ENCODE measurements at regions not wholly inside any gene's neighbourhood (a gene's known extent, or its start where the extent isn't known, plus 50 kb on each side); places are given as distances from the start of the nearest gene placed in this dataset.
"Not testable (repeated sequence)": the region's sequence is repeated elsewhere in the genome, so short reads cannot be mapped to it uniquely, and the experiment has no call there.

DNA sequence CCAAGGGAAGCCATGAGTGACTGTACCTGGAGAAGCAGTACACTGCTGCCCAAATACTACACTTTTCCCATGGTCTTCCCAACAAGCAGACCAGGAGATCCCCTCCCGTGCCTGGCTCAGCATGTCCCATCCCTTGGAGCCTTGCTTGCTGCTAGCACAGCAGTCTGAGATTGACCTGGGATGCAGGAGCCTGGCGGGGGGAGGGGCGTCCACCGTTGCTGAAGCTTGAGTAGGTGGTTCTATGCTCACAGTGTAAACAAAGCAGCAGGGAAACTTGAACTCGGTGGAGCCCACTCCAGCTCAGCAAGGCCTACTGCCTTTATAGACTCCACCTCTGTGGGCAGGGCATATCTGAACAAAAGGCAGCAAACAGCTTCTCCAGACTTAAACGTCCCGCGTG lies 372.0 kb downstream of the TAF11L14 start:
- H3K4me1 Mint-ChIP-seq; H3K27me3 Mint-ChIP-seq; H3K27ac Mint-ChIP-seq; H3K9me3 Mint-ChIP-seq; ATAC-seq (ENCODE audit: low read depth); DNase-seq (ENCODE audit: low spot score in 2 of 2); H3K4me3 Mint-ChIP-seq; H3K36me3 Mint-ChIP-seq: not testable (repeated sequence)

DNA sequence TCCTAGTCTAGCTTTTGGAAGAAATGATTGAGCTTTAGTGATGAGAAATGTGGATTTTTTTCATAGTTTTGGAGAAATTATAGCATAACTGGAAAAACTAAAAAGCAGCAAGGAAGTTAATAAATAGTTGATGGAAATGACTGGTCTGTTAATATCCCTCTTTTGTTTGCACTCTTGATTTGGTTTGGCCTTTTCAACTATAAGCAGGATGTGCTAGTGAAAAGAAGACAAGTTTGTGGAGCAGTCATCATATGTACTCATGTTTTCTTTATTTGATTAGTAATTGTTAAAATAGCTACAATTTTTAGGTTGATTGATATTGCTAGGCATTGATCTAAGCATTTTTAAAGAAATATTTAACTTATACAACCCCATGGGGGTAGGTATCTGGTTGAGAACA lies 374.7 kb downstream of the TAF11L14 start:
- no peak overlapping the region for H3K27ac Mint-ChIP-seq
- H3K9me3 Mint-ChIP-seq: peaks cover 4% of the 10 kb centered on the region
- no peak overlapping the region for H3K4me3 Mint-ChIP-seq
- H3K36me3 Mint-ChIP-seq: no peaks in the 10 kb centered on the region
- ATAC-seq (ENCODE audit: low read depth) (no peak), DNase-seq (ENCODE audit: low spot score in 2 of 2) (no peak)
- no peaks in the 10 kb centered on the region for H3K27me3 Mint-ChIP-seq
- H3K4me1 Mint-ChIP-seq: no peaks in the 10 kb centered on the region

DNA sequence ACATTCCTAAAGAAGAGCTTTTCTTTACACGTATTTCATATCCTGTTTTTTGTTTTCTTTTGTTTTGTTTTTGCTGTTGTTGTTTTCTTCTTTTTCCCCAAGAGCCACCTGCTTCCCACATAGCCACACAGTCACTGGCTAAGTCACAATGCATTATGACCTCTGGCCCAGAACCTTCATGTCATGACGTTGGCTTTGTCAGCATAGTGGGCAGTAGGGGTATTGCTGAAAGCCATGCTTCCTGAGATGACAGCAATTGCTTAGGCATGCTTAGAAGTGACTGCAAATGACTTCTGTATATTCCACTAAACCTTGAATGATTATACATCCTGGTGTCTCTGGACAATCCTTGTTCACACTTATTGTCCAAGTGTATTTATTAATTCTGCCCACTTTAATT lies 375.8 kb downstream of the TAF11L14 start:
- Mint-ChIP-seq H3K36me3 (no peaks in the 10 kb centered on the region), H3K9me3 (peaks cover 2% of the 10 kb centered on the region), H3K4me1 (no peaks in the 10 kb centered on the region), H3K27me3 (no peaks in the 10 kb centered on the region), H3K4me3 (no peak overlapping the region), H3K27ac (no peak overlapping the region)
- no peak for ATAC-seq (ENCODE audit: low read depth)
- DNase-seq (ENCODE audit: low spot score in 2 of 2): no peak

DNA sequence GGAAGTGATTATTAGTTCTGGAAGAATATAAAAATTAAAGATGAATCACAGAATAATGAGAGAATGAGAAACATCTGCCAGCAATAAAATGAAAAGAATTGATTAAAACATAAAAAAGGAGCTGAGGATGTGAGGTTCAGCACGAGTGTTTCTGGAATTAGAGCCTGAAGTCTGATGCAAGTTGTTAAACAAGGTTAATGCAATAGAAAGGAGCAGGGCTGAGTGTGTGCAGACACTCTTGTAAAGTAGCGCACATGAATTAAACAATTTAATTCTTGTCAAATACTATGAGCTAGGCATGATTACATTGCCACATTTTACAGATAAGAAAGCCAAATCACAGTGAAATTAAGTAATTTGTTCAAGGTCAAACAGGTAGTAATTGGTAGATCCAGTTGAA lies 384.2 kb downstream of the TAF11L14 start:
- Mint-ChIP-seq H3K4me1 (no peaks in the 10 kb centered on the region), H3K4me3 (no peak overlapping the region), H3K9me3 (peaks cover 2% of the 10 kb centered on the region), H3K36me3 (no peaks in the 10 kb centered on the region), H3K27ac (no peak overlapping the region), H3K27me3 (no peaks in the 10 kb centered on the region)
- DNase-seq (ENCODE audit: low spot score in 2 of 2) (no peak), ATAC-seq (ENCODE audit: low read depth) (no peak)

DNA sequence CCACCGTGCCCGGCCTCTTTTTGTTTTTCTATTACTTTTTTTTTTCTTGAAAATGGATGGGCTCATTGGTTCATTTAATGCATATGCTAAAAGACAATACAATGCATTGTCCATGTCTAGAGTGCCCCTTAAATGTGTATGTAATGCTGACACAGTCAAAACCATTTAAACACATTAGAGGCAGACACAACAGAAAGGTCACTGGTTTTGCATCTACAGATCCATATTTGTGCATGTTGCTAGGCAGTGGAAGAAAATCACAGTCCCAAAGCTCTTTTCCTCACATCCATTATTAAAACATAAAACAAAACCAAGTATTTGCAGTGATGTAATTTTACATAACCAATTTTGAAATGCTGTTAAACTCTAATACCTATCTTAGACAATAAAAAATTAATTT lies 389.0 kb downstream of the TAF11L14 start:
- H3K27me3 Mint-ChIP-seq: no peaks in the 10 kb centered on the region
- H3K9me3 Mint-ChIP-seq: no peaks in the 10 kb centered on the region
- no peak overlapping the region for H3K27ac Mint-ChIP-seq
- H3K4me3 Mint-ChIP-seq: no peak overlapping the region
- no peak for ATAC-seq (ENCODE audit: low read depth)
- no peaks in the 10 kb centered on the region for H3K4me1 Mint-ChIP-seq
- H3K36me3 Mint-ChIP-seq: no peaks in the 10 kb centered on the region
- no peak for DNase-seq (ENCODE audit: low spot score in 2 of 2)

DNA sequence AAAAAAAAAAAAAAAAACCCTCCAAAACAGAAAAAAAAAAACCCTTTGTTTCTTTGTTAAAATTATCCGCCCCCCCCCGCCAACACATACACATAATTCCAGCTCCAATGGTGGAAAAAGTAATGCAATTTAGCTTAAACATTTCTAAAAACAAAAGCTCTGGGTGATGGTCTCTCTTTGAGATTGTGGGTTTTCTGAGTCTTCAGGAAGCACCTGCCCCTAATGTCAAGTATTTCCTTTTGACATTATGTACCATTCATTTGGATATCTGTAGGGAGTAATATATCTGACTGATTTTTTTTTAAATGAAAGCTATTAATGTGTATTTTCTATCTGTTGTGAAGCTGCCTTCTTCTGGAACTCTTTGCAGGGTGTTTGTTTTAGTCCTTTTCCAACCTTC lies 389.7 kb downstream of the TAF11L14 start:
- ATAC-seq (ENCODE audit: low read depth) (no peak), DNase-seq (ENCODE audit: low spot score in 2 of 2) (no peak)
- H3K36me3 Mint-ChIP-seq: no peaks in the 10 kb centered on the region
- no peak overlapping the region for H3K27ac Mint-ChIP-seq
- H3K4me3 Mint-ChIP-seq: no peak overlapping the region
- H3K4me1 Mint-ChIP-seq: no peaks in the 10 kb centered on the region
- no peaks in the 10 kb centered on the region for H3K27me3 Mint-ChIP-seq
- H3K9me3 Mint-ChIP-seq: no peaks in the 10 kb centered on the region

DNA sequence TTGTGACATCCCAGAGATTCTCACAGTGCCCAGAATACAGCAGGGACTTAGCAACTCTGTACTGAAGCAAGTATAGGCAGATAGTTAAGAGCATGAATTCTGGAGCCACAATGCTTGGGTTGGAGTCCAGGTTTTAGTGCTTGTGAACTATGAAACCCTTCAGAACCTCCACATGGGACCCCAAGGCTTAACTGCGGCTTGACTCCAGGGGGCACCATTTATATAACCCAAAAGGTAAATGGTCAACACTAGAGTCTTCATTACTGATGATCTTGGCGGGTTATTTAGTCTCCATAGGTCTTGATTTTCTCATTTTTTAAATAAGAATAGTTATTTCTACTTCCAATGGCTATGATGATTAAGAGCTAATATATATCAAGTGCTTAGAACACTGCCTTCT lies 390.3 kb downstream of the TAF11L14 start:
- DNase-seq (ENCODE audit: low spot score in 2 of 2) (no peak), ATAC-seq (ENCODE audit: low read depth) (no peak)
- Mint-ChIP-seq H3K4me1 (no peaks in the 10 kb centered on the region), H3K36me3 (no peaks in the 10 kb centered on the region), H3K27me3 (no peaks in the 10 kb centered on the region), H3K9me3 (no peaks in the 10 kb centered on the region), H3K27ac (no peak overlapping the region), H3K4me3 (no peak overlapping the region)

DNA sequence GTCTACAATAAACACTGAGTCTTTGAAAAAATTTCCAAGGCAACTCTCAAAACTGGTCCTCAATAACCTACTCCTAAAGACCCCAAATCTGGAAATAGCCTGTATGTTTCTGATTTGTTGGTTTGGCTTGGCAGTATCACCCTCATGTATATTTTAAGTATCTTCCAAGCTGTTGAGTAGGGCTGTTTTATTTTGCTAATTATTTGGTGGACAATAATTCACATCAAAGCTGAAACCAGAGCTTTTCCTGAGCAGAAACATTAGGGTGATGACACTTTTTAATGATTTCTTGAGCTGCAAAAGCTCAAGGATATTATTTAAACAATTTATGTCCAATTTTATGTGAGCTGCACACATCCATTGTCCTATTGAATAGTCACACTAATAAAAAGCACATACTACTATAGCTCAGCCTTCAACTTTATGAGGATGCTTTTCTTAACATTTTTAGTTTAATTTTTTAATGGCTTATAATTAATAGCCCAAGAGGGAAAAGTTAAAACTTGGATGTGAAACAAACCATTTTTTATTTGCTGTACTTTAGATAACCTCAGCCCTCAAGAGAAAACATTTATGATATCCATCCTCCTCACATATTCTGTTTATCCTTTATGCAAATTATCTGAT lies 393.1 kb downstream of the TAF11L14 start:
- DNase-seq (ENCODE audit: low spot score in 2 of 2) (no peak), ATAC-seq (ENCODE audit: low read depth) (no peak)
- Mint-ChIP-seq H3K4me3 (no peak overlapping the region), H3K36me3 (no peaks in the 10 kb centered on the region), H3K27me3 (no peaks in the 10 kb centered on the region), H3K9me3 (no peaks in the 10 kb centered on the region), H3K27ac (no peak overlapping the region), H3K4me1 (no peaks in the 10 kb centered on the region)

DNA sequence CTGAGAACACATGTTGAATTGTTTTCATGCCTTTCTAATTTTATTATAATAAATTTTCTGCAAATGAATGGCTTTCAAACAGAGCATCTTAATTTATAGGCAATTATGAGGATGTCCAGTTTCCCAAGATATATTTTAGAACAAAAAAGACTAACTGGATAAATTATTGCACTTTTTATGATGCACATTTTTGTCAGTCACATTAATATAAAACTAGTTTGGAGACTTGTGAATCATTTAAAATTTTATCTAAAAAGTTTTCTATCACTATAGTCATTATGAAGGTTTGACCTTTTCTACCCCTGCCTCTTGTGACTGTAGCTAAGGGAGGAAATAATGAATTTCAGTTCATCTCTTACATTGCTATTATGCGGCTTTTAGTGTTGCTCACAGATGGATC lies 393.8 kb downstream of the TAF11L14 start:
- Mint-ChIP-seq H3K27ac (no peak overlapping the region), H3K27me3 (no peaks in the 10 kb centered on the region), H3K9me3 (no peaks in the 10 kb centered on the region), H3K4me3 (no peak overlapping the region), H3K4me1 (no peaks in the 10 kb centered on the region), H3K36me3 (no peaks in the 10 kb centered on the region)
- ATAC-seq (ENCODE audit: low read depth): no peak
- no peak for DNase-seq (ENCODE audit: low spot score in 2 of 2)

DNA sequence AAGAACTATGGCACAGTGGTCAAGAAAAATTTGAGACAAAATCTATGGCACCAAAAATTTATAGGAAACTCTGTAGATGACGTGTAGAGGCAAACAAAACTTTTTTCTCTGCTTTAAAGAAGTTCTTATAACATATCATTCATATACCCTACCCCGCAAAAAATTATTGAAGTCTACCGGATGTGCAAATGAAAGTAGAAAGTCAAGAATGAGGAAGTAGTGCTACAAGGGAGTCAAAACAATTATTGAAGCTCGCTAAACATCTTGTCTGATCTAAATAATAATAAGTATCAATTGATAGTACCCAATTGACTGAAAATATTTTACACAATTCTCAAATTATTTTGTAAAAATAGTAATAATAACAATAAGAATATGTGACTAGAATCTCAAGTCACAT lies 398.5 kb downstream of the TAF11L14 start:
- no peak for DNase-seq (ENCODE audit: low spot score in 2 of 2)
- no peak overlapping the region for H3K4me3 Mint-ChIP-seq
- no peaks in the 10 kb centered on the region for H3K4me1 Mint-ChIP-seq
- no peaks in the 10 kb centered on the region for H3K36me3 Mint-ChIP-seq
- no peaks in the 10 kb centered on the region for H3K27me3 Mint-ChIP-seq
- H3K9me3 Mint-ChIP-seq: no peaks in the 10 kb centered on the region
- no peak overlapping the region for H3K27ac Mint-ChIP-seq
- ATAC-seq (ENCODE audit: low read depth): no peak

DNA sequence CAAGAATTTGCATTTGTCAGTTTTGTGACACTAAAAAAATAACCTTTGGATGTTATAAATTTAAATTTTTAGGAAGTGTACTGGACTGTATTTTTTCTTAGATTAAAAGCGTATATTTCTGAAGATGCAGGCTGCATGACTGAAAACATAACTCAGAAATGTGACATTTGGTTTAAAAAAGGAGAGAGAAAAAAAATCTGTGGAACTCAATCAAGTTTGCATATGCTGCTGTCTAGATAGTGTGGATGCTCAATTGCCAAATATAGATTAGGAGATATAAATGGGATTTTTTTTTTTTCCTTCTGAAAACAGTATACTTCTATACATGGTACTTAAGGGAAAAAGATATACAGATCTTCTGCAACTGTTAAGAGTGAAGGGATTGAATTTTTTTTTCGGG lies 402.3 kb downstream of the TAF11L14 start:
- Mint-ChIP-seq H3K4me1 (no peaks in the 10 kb centered on the region), H3K27ac (no peak overlapping the region), H3K36me3 (no peaks in the 10 kb centered on the region), H3K4me3 (no peak overlapping the region), H3K9me3 (no peaks in the 10 kb centered on the region), H3K27me3 (no peaks in the 10 kb centered on the region)
- ATAC-seq (ENCODE audit: low read depth): no peak
- no peak for DNase-seq (ENCODE audit: low spot score in 2 of 2)

DNA sequence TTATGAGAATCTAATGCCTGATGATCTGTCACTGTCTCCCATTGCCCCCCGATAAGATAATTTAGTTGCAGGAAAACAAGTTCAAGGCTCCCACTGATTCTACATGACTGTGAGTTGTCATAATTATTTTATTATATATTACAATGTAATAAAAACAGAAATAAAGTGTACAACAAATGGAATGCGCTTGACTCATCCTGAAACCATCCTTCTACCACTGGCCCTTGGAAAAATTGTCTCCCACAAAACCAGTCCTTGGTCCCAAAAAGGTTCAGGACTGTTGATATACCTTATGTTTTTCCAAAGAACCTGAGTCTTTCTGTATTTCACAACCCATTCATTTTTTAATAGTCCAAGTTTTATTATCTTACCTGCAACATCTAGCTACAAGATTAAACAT lies 403.5 kb downstream of the TAF11L14 start:
- H3K4me3 Mint-ChIP-seq: no peak overlapping the region
- H3K9me3 Mint-ChIP-seq: no peaks in the 10 kb centered on the region
- H3K27ac Mint-ChIP-seq: no peak overlapping the region
- H3K27me3 Mint-ChIP-seq: no peaks in the 10 kb centered on the region
- no peaks in the 10 kb centered on the region for H3K36me3 Mint-ChIP-seq
- ATAC-seq (ENCODE audit: low read depth): no peak
- H3K4me1 Mint-ChIP-seq: no peaks in the 10 kb centered on the region
- DNase-seq (ENCODE audit: low spot score in 2 of 2): no peak

DNA sequence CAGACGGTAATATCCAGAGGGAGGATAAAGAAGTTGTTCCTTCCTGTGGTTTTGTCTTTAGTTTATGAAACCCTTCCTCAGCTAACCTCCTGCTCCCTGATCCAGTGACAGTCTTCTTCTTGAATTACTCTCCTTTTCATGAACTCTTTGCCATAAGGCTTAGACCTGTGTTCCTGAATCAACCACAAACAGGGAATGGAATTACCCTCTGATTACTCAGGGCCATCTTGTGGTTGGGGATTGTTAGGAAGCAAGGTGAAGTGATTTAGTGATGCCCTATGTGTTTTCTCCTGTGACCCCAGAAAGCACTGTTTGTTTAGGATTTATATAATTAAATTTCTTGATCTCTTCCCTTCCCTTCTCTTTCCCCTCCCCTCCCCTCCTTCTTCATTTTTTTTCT lies 409.1 kb downstream of the TAF11L14 start:
- no peaks in the 10 kb centered on the region for H3K4me1 Mint-ChIP-seq
- H3K9me3 Mint-ChIP-seq: no peaks in the 10 kb centered on the region
- DNase-seq (ENCODE audit: low spot score in 2 of 2) (no peak), ATAC-seq (ENCODE audit: low read depth) (no peak)
- no peaks in the 10 kb centered on the region for H3K36me3 Mint-ChIP-seq
- no peaks in the 10 kb centered on the region for H3K27me3 Mint-ChIP-seq
- H3K27ac Mint-ChIP-seq: no peak overlapping the region
- no peak overlapping the region for H3K4me3 Mint-ChIP-seq

DNA sequence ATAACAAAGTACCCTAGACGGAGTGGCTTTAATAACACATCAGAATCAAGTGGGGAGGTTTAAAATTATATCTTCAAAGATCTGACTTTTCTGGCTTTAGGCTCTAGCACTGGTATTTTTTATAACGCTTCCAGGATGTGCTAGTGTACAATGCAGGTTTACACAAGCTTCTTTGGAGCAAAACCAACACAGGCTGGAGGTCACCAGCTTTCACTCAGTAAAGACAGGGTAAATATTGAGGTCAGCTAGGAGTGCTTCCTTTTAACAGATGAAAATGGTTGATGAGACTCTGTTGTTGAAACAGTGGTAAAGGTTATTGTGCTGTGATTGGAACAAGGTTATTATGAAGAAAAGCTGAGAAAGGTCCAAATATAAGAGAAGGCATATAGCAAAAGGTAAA lies 414.2 kb downstream of the TAF11L14 start:
- Mint-ChIP-seq H3K27me3 (peaks cover 3% of the 10 kb centered on the region), H3K4me3 (no peak overlapping the region), H3K36me3 (no peaks in the 10 kb centered on the region), H3K4me1 (no peaks in the 10 kb centered on the region), H3K27ac (no peak overlapping the region), H3K9me3 (no peaks in the 10 kb centered on the region)
- no peak for DNase-seq (ENCODE audit: low spot score in 2 of 2)
- no peak for ATAC-seq (ENCODE audit: low read depth)

DNA sequence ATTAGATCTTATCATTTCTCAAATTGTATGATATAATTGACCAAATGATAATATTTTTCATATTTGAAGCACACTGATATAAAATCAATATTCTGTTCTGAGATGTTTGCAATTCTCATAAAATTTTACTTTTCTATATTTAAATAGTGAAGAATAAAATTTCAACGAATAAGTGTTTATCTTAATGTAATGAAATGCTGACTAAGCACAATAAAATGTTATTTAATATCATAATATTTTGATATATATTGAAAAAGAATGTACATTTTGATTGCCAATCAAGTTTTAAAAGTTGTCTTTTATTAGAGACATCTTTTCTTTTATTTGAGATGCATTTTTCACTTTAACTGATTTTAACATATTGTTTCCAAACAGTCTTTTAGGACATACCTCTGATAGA lies 416.1 kb downstream of the TAF11L14 start:
- H3K27me3 Mint-ChIP-seq: peaks cover 3% of the 10 kb centered on the region
- ATAC-seq (ENCODE audit: low read depth) (no peak), DNase-seq (ENCODE audit: low spot score in 2 of 2) (no peak)
- no peaks in the 10 kb centered on the region for H3K4me1 Mint-ChIP-seq
- no peaks in the 10 kb centered on the region for H3K36me3 Mint-ChIP-seq
- H3K9me3 Mint-ChIP-seq: no peaks in the 10 kb centered on the region
- H3K27ac Mint-ChIP-seq: no peak overlapping the region
- no peak overlapping the region for H3K4me3 Mint-ChIP-seq
